NOMO-1 treated with dmso at 0.1 percent for 144 hours (cell line): ENCODE measurements at regions not wholly inside any gene's neighbourhood (a gene's known extent, or its start where the extent isn't known, plus 50 kb on each side); places are given as distances from the start of the nearest gene placed in this dataset.
"Not testable (repeated sequence)": the region's sequence is repeated elsewhere in the genome, so short reads cannot be mapped to it uniquely, and the experiment has no call there.

Experiments
- DNase-seq: peaks from one replicate; lab custom pipeline; 2025; ENCODE audit not compliant: unreplicated experiment; lab: John Stamatoyannopoulos, UW

DNA sequence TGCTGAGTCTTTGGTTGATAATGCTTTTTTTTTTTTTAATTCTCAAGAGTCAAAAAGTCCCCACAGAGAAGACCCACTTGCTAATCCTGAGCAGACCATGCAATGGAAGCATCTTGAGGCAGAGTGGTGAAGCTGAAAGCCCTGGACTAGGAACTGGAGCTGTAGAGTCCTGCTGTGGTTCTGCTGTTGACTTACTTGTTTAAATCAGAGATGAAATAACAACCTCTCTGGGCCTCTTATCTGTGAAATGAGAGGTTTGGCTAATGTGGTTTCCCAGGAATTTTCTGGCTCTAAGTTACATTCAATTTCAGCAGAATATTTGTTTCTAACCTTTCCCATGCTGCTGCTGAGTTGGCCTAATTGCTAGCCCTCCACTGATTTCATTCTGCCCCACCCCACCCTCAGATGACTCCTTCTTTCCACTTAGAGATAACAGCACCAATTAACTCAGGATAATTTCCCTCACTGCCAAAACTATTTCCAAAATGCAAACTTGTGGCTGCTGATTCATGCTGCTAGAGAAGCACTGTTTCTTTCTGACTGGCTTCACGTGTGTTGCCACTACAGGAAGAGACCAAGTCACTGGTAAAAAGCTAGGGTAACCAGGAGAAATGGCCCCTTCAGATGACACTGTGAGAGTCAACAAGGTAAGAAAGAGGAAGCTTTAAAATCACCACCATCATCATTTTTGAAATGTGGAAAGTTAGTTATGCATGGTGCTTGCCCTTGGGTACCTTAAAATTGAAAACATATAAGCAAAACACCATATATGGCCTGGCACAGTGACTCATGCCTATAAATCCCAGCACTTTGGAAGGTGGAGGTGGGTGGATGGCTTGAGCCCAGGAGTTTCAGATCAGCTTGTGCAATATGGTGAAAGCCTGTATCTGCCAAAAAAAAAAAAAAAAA lies 326.4 kb downstream of the DCHS2 start:
- peak; percentile 7 for DNase-seq

DNA sequence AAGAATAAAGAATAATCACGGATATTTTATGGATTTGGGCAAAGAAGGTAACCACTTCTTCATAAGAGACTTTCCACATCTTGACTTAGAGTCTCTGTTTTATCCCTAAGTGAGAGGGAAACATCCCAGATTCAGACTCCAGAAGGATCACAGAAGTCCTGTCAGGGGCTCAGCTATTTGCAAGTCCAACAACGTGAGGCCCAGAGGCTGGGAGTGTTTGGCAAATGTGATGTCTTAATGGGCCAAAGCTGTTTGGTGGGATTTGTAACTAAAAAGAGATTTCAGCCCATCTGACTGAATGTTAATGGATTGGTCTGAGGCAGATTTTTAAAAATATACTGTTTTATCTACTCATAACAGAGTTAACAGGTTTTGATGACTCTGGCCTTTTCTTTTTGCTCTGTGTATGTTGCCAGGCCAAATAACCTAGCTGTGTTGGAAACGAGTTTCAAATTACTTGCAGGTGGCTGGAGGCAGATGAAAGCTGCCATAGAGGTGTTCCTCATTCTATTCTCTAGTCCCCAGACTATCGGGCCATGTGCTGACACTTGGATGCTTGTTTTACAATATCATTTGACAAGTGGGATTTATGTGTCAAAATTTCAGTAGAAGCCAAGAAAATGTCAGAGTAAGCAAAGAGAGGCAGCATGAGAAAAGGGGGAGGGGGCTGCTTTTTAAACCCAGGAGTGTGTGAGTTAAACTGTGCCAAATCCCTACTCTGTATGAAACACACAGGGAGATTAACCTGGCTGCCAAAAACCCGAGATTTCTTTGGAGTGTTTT lies 330.9 kb downstream of the DCHS2 start:
- DNase-seq, result no peak

DNA sequence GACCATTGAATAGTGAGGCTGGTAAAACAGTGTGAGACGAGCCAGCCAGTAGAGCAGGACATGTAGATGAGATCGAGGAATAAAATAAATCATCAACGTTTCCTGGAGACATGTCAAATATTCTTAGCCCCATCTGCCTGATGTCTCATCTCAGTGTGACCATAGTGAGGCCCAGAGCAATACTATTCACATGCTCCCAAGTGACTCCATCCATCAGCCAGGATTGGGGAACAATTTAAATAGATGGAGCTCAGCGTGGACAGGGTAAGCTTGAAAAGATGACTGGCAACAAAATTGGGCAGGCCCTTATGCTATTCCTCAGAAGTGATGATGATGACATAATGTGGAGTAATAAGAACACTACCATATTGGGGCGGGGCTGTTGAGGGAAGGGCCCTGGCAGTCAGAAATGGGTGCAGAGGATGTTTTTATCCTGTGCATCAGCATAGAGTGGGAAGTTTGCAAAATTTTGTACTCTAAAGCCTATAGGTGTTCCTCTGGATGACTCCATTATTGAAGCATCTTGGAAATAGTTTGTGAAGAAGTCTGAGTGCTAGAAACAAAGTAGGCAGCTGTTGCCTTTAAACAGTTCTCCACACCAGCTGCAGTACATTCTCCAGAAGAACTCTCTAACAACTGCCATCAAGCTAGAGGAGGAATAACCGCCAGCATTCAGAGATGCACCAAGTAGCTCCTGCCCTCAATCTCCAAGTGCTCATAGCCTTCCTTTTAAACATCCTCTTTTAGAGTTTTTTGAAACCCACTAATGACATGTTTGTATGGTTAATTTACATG lies 333.0 kb downstream of the DCHS2 start:
- no peak for DNase-seq

DNA sequence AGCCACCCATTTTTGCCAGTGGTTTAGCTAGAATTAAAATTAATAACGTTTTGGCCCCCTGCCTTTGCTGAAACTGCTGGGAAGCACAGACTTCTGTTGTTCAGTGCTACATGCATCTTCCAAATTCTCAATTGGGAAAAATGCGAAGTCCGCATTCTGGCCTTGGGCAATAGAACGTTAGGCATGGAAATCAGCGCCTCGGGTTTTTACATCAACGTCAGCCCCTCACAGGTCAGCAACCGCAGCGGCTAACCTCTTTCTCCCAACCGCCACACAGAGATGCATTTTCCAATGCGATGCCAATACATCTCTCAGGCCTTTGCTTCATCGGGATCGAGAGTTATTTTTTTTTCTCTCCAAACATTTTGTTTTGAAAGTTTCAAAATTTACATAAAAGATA lies 339.1 kb downstream of the DCHS2 start:
- DNase-seq, result no peak

DNA sequence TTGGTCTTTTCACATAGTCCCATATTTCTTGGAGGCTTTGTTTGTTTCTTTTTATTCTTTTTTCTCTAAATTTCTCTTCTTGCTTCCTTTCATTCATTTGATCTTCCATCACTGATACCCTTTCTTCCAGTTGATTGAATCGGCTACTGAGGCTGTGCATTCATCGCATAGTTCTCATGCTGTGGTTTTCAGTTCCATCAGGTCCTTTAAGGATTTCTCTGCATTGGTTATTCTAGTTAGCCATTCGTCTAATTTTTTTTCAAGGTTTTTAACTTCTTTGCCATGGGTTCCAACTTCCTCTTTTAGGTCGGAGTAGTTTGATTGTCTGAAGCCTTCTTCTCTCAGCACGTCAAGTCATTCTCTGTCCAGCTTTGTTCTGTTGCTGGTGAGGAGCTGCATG lies 342.4 kb downstream of the DCHS2 start:
- DNase-seq, result not testable (repeated sequence)

DNA sequence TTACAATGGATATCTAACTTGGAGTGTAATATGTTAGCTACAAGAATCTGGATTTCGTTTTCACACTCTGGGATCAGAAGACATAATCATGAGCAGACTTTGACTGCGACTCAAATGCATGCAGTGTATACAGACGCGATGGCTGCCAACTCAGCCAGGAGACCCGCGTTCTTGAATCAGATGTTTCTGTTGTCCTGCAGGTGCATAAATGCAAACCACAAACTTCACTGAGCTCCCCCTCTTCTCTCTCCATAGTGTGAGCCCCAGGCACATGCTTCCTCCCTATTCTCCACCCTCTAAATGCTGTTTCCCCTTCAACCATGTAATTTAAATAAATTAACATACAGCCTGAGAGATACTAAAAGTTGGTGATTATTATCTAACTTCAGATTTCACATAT lies 347.9 kb downstream of the DCHS2 start:
- DNase-seq, result no peak

DNA sequence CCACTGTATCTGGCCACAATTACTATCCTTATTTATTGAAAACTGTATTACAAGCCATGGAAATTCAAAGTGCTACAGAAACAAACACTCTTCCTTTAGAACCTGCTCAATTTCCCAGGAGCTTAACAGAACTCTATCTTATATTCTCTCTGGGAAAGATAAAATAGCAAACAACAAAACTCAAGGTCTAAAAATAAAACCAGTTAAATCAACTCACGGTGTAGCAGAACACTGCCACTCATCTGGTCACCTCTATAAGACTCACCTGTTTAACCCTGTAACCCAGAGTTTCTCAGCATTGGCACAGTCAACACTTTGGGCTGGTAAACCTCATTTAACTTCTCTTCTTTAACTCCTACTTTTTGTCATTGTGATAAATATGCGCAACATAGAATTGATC lies 348.9 kb downstream of the DCHS2 start:
- DNase-seq, result no peak

DNA sequence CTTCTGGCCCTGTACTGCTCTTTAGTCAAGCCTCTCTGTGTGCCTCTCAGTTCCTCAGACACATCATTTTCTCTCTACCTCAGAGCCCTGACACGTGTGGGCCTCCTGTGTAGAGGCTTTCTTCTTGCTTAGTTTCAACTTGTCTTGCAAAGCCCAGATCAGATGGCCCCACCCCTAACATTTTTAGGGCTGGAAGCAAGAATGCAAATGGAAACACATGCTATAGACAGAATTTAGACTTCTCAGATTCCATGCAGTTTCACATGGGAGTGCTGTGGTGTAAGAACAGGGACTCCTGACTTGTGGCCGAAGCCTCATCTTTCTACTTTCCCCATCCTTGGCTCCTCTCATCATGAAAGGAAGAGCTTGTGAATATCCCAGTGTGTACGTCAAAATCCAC lies 350.7 kb downstream of the DCHS2 start:
- no peak for DNase-seq

DNA sequence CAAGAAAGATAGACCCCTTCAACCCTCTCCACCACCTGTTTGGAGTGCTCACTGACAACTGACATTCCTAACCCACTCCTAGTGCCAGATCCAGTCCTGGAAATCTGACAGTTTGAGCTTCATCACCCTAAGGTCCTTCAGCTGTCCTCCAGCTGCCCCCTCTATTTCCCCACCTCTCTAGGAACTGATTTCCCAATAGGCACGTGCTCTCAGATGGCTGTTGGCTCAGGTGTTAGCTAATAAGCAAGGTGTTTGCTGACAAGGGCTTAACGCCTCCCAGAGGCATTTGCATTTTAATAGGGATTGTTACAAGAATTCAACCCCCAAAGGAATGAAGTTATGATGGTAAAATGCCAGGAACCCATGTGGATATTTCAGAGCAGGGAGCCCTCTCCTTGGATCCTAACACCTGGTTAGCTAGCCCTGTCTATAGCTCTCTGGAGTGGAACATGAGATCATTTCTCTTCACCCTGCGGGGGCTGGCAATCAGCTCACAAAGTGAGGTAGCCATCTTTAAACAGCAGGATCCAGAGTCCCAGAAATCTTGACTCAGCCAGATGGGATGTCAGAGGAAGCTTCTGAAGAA lies 348.5 kb upstream of the SFRP2 start:
- DNase-seq, result no peak

DNA sequence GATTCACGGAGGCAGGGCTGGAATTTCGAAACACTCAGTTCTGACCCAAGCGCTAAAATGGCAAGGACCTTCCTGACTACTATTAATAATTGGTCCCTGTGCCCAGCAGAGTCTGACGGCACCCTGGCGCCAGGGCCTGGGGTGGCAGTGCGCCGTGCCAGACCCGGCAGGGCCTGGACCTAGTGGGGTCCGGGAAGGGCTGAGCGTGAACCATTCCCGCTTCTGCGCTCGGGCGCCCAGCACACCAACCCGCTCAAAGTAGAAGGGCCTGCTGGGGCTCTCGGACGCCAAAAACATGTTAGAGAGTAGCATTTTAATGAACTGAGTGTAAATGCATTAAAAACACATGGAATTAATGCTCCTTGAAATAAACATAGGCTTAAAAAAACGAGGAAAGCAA lies 346.7 kb upstream of the SFRP2 start:
- no peak for DNase-seq

DNA sequence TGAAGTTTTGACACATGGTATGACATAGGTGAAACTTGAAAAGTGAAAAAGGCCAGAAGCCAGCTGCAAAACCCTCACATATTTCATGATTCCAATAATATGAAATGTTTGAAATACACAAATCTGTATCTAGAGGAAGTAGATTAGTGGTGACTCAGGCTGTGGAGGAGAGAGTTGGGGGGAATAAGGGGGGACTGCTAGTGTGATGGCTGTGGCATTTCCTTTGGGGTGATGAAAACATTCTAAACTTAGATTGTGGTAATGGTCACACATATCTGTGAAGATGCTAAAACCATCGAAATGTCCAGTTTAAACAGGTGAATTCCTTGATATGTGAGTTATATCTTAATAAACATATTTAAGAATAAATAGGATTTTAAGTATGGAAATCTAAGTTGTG lies 343.5 kb upstream of the SFRP2 start:
- DNase-seq, result no peak

DNA sequence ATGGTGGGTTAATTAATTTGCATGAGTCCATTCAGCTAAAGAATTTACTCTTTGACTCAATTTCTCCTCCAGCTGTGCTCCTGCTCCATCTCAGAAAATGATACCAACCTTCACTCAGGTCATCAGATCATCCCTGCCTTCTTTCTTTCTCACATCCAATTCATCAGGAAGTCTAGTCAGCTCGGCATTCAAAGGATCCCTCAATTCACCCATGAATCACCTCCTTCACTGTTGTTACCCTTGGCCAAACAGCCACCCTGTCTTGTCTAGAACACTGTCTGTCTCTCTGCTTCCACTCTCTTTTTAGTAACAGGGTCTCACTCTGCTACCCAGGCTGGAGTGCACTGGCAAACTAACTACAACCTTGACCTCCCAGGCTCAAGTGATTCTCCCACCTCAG lies 337.4 kb upstream of the SFRP2 start:
- DNase-seq, result no peak

DNA sequence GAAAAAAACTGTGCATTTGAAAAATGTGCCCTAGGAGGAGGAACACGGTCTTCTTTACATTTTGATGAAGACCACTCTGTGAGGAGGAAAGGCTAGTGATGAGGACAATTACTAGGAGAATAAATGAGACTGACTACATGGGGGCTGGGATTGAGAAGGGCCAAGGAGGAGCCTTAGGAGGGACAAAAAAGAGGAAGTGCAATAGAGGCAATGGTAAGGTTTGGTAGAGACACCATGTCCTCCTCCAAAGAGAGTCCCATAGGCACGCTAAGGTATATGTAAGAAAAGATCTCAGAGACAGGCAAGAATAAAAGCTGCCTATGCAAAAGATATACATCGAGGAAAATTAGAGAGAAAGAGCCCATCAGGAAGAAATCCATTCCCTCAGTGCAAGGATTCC lies 336.5 kb upstream of the SFRP2 start:
- no peak for DNase-seq

DNA sequence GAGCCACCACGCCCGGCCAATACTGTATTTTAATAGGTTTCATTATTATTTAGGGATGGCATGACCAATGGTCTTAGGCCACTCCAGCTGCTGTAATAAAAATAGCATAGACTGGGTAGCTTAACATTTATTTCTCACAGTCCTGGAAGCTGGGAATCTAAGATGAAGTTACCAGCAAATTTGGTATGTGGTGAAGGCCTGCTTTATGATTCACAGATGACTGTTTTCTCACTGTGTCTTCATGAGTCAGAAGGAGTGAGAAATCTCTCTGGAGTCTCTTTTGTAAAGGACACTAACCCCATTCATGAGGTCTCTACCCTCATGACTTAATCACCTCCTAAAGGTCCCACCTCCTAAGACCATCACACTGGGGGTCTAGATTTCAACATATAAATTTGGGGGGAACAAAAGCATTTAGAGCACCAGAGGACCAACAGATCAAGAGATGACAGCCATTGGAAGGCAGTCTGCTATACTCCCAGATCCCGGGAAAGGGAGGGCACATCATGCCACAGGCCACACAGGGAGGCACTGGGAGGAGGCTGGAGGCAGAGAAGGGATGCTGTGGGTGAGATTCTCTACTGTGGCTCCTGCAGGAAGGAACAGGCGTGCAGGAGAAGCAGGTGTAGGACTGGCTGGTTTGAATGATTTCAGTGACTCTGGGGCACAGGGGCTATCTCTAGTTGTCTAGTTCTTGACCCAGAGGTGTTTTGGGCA lies 335.8 kb upstream of the SFRP2 start:
- DNase-seq, result no peak

DNA sequence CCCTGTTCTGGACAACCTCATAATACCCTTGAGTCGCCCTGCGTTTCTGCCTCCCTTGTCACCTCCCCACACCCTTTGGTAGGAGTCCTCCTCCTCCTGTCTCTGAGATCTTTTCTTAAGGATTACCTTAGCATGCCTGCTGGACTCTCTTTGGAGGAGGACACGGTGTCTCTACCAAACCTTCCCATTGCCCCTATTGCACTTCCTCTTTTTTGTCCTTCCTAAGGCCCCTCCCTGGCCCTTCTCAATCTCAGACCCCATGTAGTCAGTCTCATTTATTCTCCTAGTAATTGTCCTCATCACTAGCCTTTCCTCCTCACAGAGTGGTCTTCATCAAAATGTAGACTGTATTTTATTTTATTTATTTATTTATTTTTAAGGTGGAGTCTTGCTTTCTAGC lies 335.0 kb upstream of the SFRP2 start:
- no peak for DNase-seq

DNA sequence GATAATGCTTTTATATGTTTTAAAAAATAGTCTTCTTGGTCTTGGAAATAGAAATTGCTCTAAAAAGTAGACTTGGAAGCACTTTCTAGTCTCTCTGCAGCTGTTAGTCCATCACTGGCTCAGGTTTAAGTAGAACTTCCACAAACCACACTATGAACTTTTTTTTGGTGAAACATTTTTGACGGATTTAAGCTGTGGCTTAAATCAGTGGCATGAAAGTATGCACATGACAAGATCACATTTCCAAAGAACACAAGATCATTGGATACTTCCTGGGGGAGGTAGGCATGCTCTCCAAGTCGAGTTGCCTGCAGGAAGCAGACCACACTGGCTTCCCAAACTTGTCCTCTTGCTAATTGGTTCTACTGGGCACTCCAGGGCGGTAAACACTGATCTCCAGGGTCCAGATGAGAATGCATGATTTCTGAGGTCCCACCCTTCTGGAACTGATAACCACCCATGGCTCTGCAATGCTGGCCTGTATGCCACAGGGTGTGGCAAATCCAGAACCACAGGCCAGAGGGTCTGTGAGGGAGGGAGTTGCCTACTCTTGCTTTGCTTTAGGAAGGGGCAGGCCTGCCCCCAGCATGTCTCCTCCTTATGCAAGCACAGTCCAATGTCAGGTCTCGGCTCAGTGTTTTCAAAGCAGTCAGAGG lies 331.9 kb upstream of the SFRP2 start:
- DNase-seq, result no peak

DNA sequence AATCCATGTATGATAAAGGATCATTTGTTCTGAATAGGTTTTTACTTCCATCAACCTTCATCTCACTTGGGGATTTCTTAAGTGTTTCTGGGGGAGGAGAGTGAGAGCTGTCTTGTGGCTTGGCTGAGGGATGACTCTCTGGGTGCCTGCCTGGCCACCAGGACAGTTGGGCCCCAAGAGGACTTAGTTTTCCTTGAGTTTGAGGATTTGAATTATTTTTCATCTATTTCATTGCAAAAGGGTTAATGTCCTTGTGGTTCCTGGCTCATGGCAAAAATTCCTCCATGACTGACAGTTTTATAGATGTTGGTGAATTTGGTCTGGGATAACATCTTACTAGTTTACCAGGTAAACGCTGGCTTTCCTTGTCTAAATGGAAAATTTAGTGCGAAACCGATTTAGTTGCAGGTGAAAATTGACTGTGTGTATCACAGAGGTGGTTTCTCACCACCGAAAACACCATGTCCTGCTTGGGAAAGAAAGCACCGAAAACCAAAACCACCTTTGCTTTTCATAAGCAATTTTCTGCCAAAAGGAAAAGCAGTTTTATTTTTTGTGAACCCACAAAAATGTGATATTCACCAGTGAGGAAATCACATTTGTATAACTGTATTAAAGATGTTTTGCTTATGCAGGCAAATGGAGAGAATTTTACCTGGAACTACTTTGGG lies 331.3 kb upstream of the SFRP2 start:
- DNase-seq, result no peak

DNA sequence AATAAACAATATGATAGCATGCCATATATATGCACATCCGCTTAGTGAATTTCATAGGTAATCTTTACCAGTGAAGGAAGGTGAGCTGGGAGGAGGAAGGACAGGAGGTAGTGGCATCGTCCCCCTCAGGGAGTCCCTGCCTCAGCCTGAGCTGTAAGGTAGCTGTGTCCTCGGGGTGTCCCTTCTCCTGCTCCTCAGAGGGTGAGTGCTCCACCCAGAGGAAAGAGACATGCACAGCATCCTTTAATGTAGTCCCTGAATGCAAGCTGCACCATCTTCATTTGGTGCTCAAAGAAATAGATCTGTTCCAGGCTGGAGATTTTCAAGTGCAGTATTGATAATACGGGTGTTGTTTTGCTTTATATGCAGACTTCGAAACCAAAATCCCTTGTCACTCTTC lies 330.4 kb upstream of the SFRP2 start:
- DNase-seq, result no peak

DNA sequence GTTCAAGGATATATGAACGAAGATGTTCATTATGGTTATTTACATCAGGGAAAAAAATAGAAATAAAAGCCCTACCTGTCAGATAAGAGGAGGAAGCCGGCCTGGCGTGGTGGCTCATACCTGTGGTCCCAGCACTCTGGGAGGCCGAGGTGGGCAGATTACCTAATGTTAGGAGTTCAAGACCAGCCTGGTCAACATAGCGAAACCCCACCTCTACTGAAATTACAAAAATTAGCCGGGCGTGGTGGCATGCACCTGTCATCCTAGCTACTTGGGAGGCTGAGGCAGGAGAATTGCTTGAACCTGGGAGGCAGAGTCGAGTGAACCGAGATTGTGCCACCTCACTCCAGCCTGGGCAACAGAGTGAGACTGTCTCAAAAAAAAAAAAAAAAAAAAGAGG lies 328.8 kb upstream of the SFRP2 start:
- not testable (repeated sequence) for DNase-seq
